Left ventricle myocardium inferior (tissue), 1 donor: ENCODE measurements at regions not wholly inside any gene's neighbourhood (a gene's known extent, or its start where the extent isn't known, plus 50 kb on each side); places are given as distances from the start of the nearest gene placed in this dataset.

Source experiments
- DNase-seq: peaks from one replicate; pipeline ENCODE4 v3.0.0-alpha.2; 2020
- H3K27ac ChIP-seq: fragments of 200-600 bp; replicated peaks from 2 replicates; pipeline ENCODE4 v1.8.0; 2021
- H3K27me3 ChIP-seq: fragments of 200-600 bp; 2 replicates; pipeline ENCODE4 v1.8.0; 2021; ENCODE audit warnings: low read depth
- H3K36me3 ChIP-seq: fragments of 200-600 bp; 2 replicates; pipeline ENCODE4 v1.8.0; 2021
- H3K4me1 ChIP-seq: fragments of 200-600 bp; 2 replicates; pipeline ENCODE4 v1.8.0; 2021
- H3K4me3 ChIP-seq: fragments of 200-600 bp; 2 replicates; pipeline ENCODE4 v1.8.0; 2021; ENCODE audit warnings: mild to moderate bottlenecking, moderate library complexity
- H3K9me3 ChIP-seq: fragments of 200-600 bp; replicated peaks from 2 replicates; pipeline ENCODE4 v1.8.0; 2021
- CTCF ChIP-seq: fragments of 200-600 bp; IDR thresholded peaks from 2 replicates; pipeline ENCODE4 v1.8.0; 2021; ENCODE audit warnings: antibody characterized with exemption, mild to moderate bottlenecking, borderline replicate concordance
- intact Hi-C: fragments of 100-400 bp; cut with micrococcal nuclease; formaldehyde crosslinking; loops from one replicate; pipeline ENCODE4 v1.11.0; 2022
- donor health status: DM: no; HTN: yes; CAD: no; lungs with severe emphysema.

DNA sequence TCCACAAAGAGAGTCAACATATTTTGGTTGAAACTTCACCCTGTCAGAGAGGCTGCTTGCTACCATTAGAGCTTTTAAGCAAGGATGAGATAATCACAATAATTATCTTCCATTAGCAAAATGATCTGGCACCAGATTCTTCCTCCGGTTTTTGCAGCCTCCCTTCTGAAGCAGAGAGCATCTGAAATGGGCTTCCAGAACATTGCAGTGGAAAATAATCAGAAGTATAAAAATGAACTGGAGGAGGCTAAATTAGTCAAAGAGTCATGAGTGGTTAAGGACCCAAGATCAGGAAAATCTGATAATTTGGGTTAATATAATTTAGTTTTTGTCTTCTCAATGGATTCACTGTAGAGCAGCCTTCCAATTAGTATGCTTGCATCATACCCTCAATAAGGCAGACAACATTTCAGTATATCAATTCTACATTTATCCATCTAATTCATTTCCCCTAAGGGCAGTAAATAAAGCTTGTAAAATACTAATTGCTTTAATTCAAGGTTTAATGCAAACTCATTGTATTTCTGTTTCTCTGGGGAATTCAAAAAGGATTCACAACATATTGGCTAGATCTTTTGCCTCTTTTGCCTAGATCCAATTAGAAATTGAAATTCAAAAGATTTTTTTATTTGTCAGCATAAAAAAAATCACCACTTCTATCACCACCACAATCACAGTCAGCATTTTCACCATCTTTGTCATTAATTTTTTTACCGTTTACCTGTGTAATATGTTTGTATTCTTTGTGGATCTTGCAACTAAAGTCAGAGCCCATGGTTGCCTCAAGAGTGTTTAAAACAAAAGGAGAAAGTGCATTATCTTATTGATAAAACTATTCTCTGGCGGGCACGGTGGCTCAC, 537.2 kb upstream of the DCC start:
- Histone ChIP-seq H3K4me1 (no peaks in the 10 kb centered on the region), H3K9me3 (peaks cover 14% of the 10 kb centered on the region), H3K36me3 (no peaks in the 10 kb centered on the region), H3K27ac (no peak overlapping the region), H3K4me3 (no peak overlapping the region), H3K27me3 (no peaks in the 10 kb centered on the region)
- intact Hi-C loops, result no loop called here
- no peak for DNase-seq
- TF ChIP-seq CTCF, result no peak

DNA sequence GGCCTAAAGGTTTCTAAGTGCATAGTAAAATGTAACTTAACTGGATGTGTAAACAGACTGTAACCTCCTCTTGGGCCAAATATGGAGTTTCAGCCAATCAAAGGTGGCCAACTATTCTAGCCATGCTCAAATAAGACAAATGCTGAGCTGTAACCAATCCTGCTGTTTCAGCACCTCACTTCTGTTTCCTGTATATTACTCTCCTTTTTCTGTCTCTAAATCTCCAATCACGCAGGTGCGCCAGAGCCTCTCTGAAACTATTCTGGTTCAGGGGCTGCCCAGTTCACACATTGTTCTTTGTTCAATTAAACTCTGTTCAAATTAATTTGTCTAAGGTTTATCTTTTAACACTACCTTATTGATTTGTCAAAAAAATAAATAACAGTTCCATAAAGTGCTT, 532.7 kb upstream of the DCC start:
- no peak for TF ChIP-seq CTCF
- DNase-seq, result no peak
- no peaks in the 10 kb centered on the region for H3K9me3 ChIP-seq
- intact Hi-C loops, result no loop called here
- no peaks in the 10 kb centered on the region for H3K4me1 ChIP-seq
- H3K4me3 ChIP-seq, result no peak overlapping the region
- no peaks in the 10 kb centered on the region for H3K27me3 ChIP-seq
- no peak overlapping the region for H3K27ac ChIP-seq
- no peaks in the 10 kb centered on the region for H3K36me3 ChIP-seq

GRCh38 chr18:51811883-51812282, 528.1 kb upstream of the DCC start:
- TF ChIP-seq CTCF, result no peak
- H3K4me3 ChIP-seq, result no peak overlapping the region
- no peaks in the 10 kb centered on the region for H3K9me3 ChIP-seq
- DNase-seq, result no peak
- H3K27me3 ChIP-seq, result no peaks in the 10 kb centered on the region
- H3K27ac ChIP-seq, result no peak overlapping the region
- H3K4me1 ChIP-seq, result no peaks in the 10 kb centered on the region
- no peaks in the 10 kb centered on the region for H3K36me3 ChIP-seq
- intact Hi-C loops, result no loop called here

DNA sequence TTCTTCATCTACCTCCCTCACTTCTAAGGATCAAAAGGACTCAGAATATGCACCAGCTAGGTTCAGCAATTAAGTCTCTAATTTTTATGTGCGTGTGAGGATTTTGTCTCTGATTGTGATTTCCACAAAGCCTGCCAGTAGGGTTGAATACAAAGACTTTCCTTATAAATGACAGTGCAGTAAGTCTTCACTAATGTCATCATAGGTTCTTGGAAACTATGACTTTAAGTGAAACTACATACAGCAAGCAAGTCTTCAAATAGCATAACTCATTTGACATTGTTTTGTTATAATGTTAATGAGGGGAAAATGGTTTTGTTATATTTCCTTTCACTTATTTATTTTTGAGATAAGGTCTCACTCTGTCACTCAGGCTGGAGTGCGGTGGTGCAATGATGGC, 526.3 kb upstream of the DCC start:
- Histone ChIP-seq H3K36me3 (no peaks in the 10 kb centered on the region), H3K9me3 (no peaks in the 10 kb centered on the region), H3K4me3 (no peak overlapping the region), H3K27ac (no peak overlapping the region), H3K4me1 (no peaks in the 10 kb centered on the region), H3K27me3 (no peaks in the 10 kb centered on the region)
- intact Hi-C loops, result no loop called here
- no peak for TF ChIP-seq CTCF
- DNase-seq, result no peak

GRCh38 chr18:51821610-51822009, 518.4 kb upstream of the DCC start:
- no peak overlapping the region for H3K27ac ChIP-seq
- no peak for DNase-seq
- H3K27me3 ChIP-seq, result no peaks in the 10 kb centered on the region
- no peaks in the 10 kb centered on the region for H3K9me3 ChIP-seq
- no peaks in the 10 kb centered on the region for H3K4me1 ChIP-seq
- H3K4me3 ChIP-seq, result no peak overlapping the region
- intact Hi-C loops, result no loop called here
- TF ChIP-seq CTCF, result no peak
- H3K36me3 ChIP-seq, result no peaks in the 10 kb centered on the region
